Psoas muscle (tissue), 7 donors: ENCODE measurements at regions not wholly inside any gene's neighbourhood (a gene's known extent, or its start where the extent isn't known, plus 50 kb on each side); places are given as distances from the start of the nearest gene placed in this dataset.
A peak's percentile ranks its signal among the peaks of the same experiment; 100 is the strongest.

ENCODE experiments used
- ATAC-seq, 4 donors: fragments of 200-7000 bp; cut with Tn5 transposase; one replicate each; pipeline ENCODE4 v1.9.1; 2020; ENCODE audit warnings: moderate library complexity in 3 of 4, mild to moderate bottlenecking in 2 of 4
- DNase-seq, 2 donors: peaks; one replicate each; pipeline ENCODE4 v3.0.0-alpha.2; 2020
- H3K27ac ChIP-seq: fragments of 200-600 bp; one replicate; pipeline ENCODE4 v1.8.0; 2022
- H3K27me3 ChIP-seq, 3 donors: fragments of 200-600 bp in 1 of 3; one replicate each; pipeline versions ENCODE4 v1.6.1 to v1.8.0; 2013 to 2022; ENCODE audit warnings: low read length in 2 of 3, mild to moderate bottlenecking in 2 of 3, moderate library complexity in 1 of 3; ENCODE audit not compliant: insufficient read depth in 3 of 3
- H3K36me3 ChIP-seq, 2 donors: fragments of 200-600 bp in 1 of 2; one replicate each; pipeline versions ENCODE4 v1.6.1 to v1.8.0; 2013 to 2022; ENCODE audit warnings: low read depth in 1 of 2, mild to moderate bottlenecking in 1 of 2, moderate library complexity in 1 of 2; ENCODE audit not compliant: insufficient read depth in 1 of 2
- H3K4me1 ChIP-seq: fragments of 200-600 bp; one replicate; pipeline ENCODE4 v1.8.0; 2022
- H3K4me3 ChIP-seq: fragments of 200-600 bp; one replicate; pipeline ENCODE4 v1.8.0; 2022; ENCODE audit warnings: mild to moderate bottlenecking
- H3K9me3 ChIP-seq: fragments of 200-600 bp; one replicate; pipeline ENCODE4 v1.8.0; 2022
- WGBS, 3 donors: extraction: QIAGEN DNeasy Blood & Tissue Kit; methylation state at CpG; one replicate each; pipeline versions ENCODE4 v1.1.6 to v1.1.7; 2013; 5-methylcytosine and 5-hydroxymethylcytosine counted together
- intact Hi-C, 2 donors: fragments of 100-400 bp; cut with DNase I; formaldehyde crosslinking; loops; one replicate each; pipeline versions ENCODE4 v1.11.0 to v1.14.2; 2022
- TF ChIP-seq, protein P1 (sequence below): fragments of 200-600 bp; IDR thresholded peaks from one replicate; pipeline ENCODE4 v1.8.0; 2022; ENCODE audit warnings: antibody characterized with exemption
- donor health status: healthy with polysubstance abuse.
- donor health status: DM: no; HTN: no; CAD: no; lungs with moderate emphysema.
- donor health status: Bipolar disorder and iron deficiency.
- donor health status: healthy.
- donor health status: DM: yes; HTN: yes; CAD: no.
- donor health status: DM: no; HTN: no; CAD: no.
- donor health status: DM: yes; HTN: yes; CAD: no.

DNA sequence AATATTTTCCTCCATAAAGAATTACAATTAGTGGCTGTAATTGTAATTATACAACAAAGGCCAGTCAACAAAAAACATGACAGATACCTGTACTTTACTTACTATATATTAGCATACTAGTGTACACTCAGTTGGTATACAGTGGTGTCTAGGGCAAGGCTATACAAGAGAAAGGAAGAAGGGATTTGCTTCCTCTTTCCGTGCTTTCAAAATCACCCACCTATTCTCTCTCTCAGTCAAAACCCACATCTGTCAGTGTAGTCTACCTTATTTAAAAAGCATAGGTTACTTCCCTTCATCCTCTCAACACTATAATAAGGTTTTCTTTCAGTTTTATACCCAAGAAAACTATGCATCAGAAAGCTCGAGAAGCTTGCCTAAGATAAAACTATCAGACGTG lies 355.8 kb upstream of the NR5A2 start:
- TF ChIP-seq, protein P1, sequence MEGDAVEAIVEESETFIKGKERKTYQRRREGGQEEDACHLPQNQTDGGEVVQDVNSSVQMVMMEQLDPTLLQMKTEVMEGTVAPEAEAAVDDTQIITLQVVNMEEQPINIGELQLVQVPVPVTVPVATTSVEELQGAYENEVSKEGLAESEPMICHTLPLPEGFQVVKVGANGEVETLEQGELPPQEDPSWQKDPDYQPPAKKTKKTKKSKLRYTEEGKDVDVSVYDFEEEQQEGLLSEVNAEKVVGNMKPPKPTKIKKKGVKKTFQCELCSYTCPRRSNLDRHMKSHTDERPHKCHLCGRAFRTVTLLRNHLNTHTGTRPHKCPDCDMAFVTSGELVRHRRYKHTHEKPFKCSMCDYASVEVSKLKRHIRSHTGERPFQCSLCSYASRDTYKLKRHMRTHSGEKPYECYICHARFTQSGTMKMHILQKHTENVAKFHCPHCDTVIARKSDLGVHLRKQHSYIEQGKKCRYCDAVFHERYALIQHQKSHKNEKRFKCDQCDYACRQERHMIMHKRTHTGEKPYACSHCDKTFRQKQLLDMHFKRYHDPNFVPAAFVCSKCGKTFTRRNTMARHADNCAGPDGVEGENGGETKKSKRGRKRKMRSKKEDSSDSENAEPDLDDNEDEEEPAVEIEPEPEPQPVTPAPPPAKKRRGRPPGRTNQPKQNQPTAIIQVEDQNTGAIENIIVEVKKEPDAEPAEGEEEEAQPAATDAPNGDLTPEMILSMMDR = no peak
- Histone ChIP-seq H3K4me1 (no peaks in the 10 kb centered on the region), H3K36me3 (no peaks in the 10 kb centered on the region), H3K4me3 (no peak overlapping the region), H3K9me3 (no peaks in the 10 kb centered on the region), H3K27me3 (peaks cover 0 to 3% (median 2%) of the 10 kb centered on the region in 3 donors), H3K27ac (no peak overlapping the region)
- WGBS, 3 donors = 84 to 85% (median 84%) methylated on average over 3 of the region's 3 CpGs
- no peak for DNase-seq
- no peak for ATAC-seq
- intact Hi-C loops = no loop called here

DNA sequence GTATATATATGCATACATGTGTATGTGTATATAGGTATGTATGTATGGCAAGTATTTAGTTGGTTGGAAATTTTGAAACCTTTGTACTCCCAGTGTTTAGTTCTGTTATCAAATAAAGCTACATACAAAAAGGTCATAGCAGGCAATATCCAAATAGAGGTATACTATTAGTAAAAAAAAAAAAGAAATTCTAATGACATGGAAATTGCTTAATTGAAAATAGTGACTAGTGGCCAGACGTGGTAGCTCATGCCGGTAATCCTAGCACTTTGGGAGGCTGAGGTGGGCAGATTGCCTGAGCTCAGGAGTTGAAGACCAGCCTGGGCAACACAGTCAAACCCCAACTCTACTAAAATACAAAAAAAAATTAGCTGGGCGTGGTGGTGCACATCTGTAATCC lies 351.6 kb upstream of the NR5A2 start:
- H3K27ac ChIP-seq = no peak overlapping the region
- intact Hi-C loops = no loop called here
- H3K27me3 ChIP-seq = peaks cover 0 to 3% (median 2%) of the 10 kb centered on the region in 3 donors
- WGBS, 3 donors = 87 to 92% (median 89%) methylated on average over 3 of the region's 3 CpGs
- no peaks in the 10 kb centered on the region for H3K4me1 ChIP-seq
- ATAC-seq (no peak), DNase-seq (no peak)
- H3K9me3 ChIP-seq = no peaks in the 10 kb centered on the region
- no peak overlapping the region for H3K4me3 ChIP-seq
- H3K36me3 ChIP-seq = no peaks in the 10 kb centered on the region
- TF ChIP-seq, protein P1 = no peak

DNA sequence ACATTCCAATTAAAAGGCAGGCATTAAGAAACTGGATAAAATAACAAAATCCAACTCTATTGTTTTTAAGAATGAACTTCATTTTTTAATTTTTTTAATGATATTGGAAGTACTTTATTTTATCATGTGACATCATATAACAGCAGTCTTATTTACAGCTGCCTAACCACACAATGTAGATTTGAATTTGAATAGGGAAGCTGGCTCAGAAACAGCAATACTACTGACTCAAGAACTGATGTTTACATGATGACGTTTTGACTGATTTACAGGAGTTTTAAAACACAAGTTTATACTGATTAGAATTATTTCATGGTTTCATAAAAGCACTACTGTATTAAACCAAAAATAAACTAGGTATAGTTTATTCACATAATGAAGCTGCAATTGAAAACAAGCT lies 348.7 kb upstream of the NR5A2 start:
- peaks cover 0 to 3% (median 2%) of the 10 kb centered on the region in 3 donors for H3K27me3 ChIP-seq
- no peaks in the 10 kb centered on the region for H3K4me1 ChIP-seq
- no peak overlapping the region for H3K4me3 ChIP-seq
- WGBS, 3 donors = 31 to 59% (median 47%) methylated on average over 1 of the region's 1 CpG
- no peaks in the 10 kb centered on the region for H3K9me3 ChIP-seq
- DNase-seq (no peak), ATAC-seq (no peak)
- intact Hi-C loops = no loop called here
- no peak overlapping the region for H3K27ac ChIP-seq
- TF ChIP-seq, protein P1 = no peak
- H3K36me3 ChIP-seq = no peaks in the 10 kb centered on the region

DNA sequence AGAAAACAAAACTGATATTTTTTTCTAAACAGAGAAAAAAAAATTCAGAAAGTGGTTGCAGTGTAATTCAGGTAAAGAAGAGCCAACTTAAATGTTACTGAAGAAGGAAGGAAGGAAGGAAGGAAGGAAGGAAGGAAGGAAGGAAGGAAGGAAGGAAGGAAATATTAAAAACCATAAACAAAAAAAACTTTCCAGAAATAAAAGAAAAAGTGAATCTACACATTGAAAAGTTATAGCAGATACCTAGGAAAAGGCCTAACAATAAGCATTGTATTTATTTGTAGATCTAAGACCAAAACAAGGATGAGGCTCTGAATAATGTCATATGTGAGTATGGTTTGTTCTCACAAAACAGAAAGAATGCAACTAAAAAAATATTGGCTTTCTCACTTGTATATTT lies 345.4 kb upstream of the NR5A2 start:
- Histone ChIP-seq H3K4me3 (no peak overlapping the region), H3K36me3 (no peaks in the 10 kb centered on the region), H3K4me1 (no peaks in the 10 kb centered on the region), H3K27ac (no peak overlapping the region), H3K9me3 (no peaks in the 10 kb centered on the region), H3K27me3 (no peaks in the 10 kb centered on the region)
- ATAC-seq (no peak), DNase-seq (no peak)
- intact Hi-C loops = loop anchor here in 1 of 2 donors (10.0 kb wide), 1 partner anchor 593 kb away; no protein-coding TSS in a partner anchor
- TF ChIP-seq, protein P1 = no peak

DNA sequence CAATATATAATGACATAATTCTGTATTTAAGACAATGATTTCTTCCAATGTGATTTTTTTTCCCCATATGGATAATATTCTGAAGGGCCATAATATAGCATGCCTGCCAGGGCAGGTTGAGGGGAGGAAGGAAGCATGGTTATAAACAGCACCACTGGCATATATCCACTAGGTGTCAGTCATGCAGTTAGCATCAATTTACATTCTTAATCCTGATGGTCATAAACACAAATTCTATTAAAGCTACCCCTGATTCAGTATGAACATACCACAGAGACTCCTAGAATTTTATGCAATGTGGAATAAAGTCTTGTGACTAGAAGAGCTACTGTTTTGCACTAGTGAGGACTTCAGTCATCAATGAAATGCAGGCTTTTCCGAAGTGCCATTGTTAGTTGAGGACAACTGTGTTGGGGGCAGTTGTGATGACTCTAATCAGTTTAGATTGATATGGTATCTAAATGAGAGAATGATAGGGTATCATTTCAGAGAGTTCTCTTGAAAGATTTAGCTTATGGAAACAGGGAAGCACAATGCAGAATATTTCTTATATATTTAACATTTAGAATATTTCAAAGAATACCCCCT lies 342.7 kb upstream of the NR5A2 start:
- 90 to 92% (median 92%) methylated on average over 1 of the region's 1 CpG for WGBS, 3 donors
- DNase-seq (no peak), ATAC-seq (peak; percentile 49 to 74 (median 62))
- TF ChIP-seq, protein P1 = peak; percentile 82
- Histone ChIP-seq H3K27ac (no peak overlapping the region), H3K9me3 (no peaks in the 10 kb centered on the region), H3K36me3 (no peaks in the 10 kb centered on the region), H3K4me1 (no peaks in the 10 kb centered on the region), H3K4me3 (no peak overlapping the region), H3K27me3 (no peaks in the 10 kb centered on the region)
- intact Hi-C loops = loop anchor here (2.0 to 10.0 kb wide), 6 partner anchors 590 to 828 kb away; no protein-coding TSS in a partner anchor
